GM12878 (cell line): ENCODE measurements at regions not wholly inside any gene's neighbourhood (a gene's known extent, or its start where the extent isn't known, plus 50 kb on each side); places are given as distances from the start of the nearest gene placed in this dataset.

Source experiments
- ATAC-seq: fragments of 200-7000 bp; cut with Tn5 transposase; 3 replicates; pipeline ENCODE4 v1.9.1; 2020; ENCODE audit warnings: mild to moderate bottlenecking, moderate library complexity
- BruUV-seq: library from RNA; stranded (reverse); fragments of 400-500 nt; replicated peaks from 2 replicates; lab custom pipeline; 2021; lab: Mats Ljungman, UMichigan
- CTCF ChIA-PET: fragments of 300-600 bp; sonication (Branson Sonifier 250); formaldehyde crosslinking; extraction: SDS; loops from one replicate; lab custom pipeline; 2021; ENCODE audit warnings: inconsistent platforms; lab: Yijun Ruan, JAX
- POLR2A ChIA-PET: fragments of 350-600 bp; formaldehyde crosslinking; extraction: SDS; loops from one replicate; lab custom pipeline; 2021; ENCODE audit warnings: inconsistent platforms; lab: Charles Lee
- RAD21 ChIA-PET: fragments of 300-600 bp; sonication (Branson Sonifier 250); formaldehyde crosslinking; loops from one replicate; lab custom pipeline; 2023; ENCODE audit warnings: antibody characterized with exemption; ENCODE audit not compliant: unreplicated experiment; lab: Charles Lee
- SMC1A ChIA-PET: fragments of 300-600 bp; sonication (Branson Sonifier 250); formaldehyde crosslinking; loops from one replicate; lab custom pipeline; 2023; ENCODE audit not compliant: unreplicated experiment, uncharacterized antibody; lab: Charles Lee
- DNase-seq: peaks from one replicate; pipeline ENCODE4 v3.0.0-alpha.2; 2011; ENCODE audit warnings: low read depth, low spot score
- FAIRE-seq: peaks from 3 replicates; lab custom pipeline; 2011; peaks lifted over from hg19 to GRCh38; lab: Jason Lieb, UNC
- H2AFZ ChIP-seq: 2 replicates; pipeline ENCODE4 v1.6.0; 2011; ENCODE audit warnings: low read depth, low read length, control low read depth; ENCODE audit not compliant: control insufficient read depth
- H3K27ac ChIP-seq: 2 replicates; pipeline ENCODE4 v1.5.1; 2011; ENCODE audit warnings: control low read depth; ENCODE audit not compliant: control insufficient read depth, insufficient read depth
- H3K27me3 ChIP-seq, 2 experiments: replicated peaks in 1 of 2; 2 replicates each; pipeline versions ENCODE4 v1.6.0 to v1.6.1; 2011; ENCODE audit warnings: low read length in 1 of 2; ENCODE audit not compliant: control insufficient read depth in 2 of 2, insufficient read depth in 2 of 2
- H3K36me3 ChIP-seq, 2 experiments: 2 replicates each; pipeline ENCODE4 v1.5.1; 2011; ENCODE audit warnings: low read length in 1 of 2; ENCODE audit not compliant: control insufficient read depth in 2 of 2, insufficient read depth in 2 of 2
- H3K4me1 ChIP-seq: 2 replicates; pipeline ENCODE4 v1.6.1; 2011; ENCODE audit warnings: mild to moderate bottlenecking, low read length, moderate library complexity, mixed read lengths; ENCODE audit not compliant: control insufficient read depth, insufficient read depth
- H3K4me2 ChIP-seq: 2 replicates; pipeline ENCODE4 v1.6.0; 2011; ENCODE audit warnings: control low read depth; ENCODE audit not compliant: control insufficient read depth, insufficient read depth
- H3K4me3 ChIP-seq: fragments of 200-600 bp; sonication (generic); 2 replicates; pipeline ENCODE4 v1.5.1; 2016
- H3K79me2 ChIP-seq: 2 replicates; pipeline ENCODE4 v1.6.0; 2011; ENCODE audit warnings: low read length; ENCODE audit not compliant: control insufficient read depth, insufficient read depth
- H3K9ac ChIP-seq: 2 replicates; pipeline ENCODE4 v1.8.0; 2011; ENCODE audit warnings: low read length, control low read depth, mixed read lengths; ENCODE audit not compliant: control insufficient read depth, insufficient read depth
- H3K9me3 ChIP-seq: replicated peaks from 3 replicates; pipeline ENCODE4 v1.5.1; 2011; ENCODE audit warnings: mild to moderate bottlenecking, low read length; ENCODE audit not compliant: control insufficient read depth, insufficient read depth
- H4K20me1 ChIP-seq: 2 replicates; pipeline ENCODE4 v1.6.0; 2011; ENCODE audit not compliant: control insufficient read depth, insufficient read depth
- CHD1 ChIP-seq: IDR thresholded peaks from 2 replicates; pipeline ENCODE4 v1.6.1; 2012; ENCODE audit warnings: low read depth, low read length, improper control_type of control experiment
- E2F4 ChIP-seq: IDR thresholded peaks from 2 replicates; pipeline ENCODE4 v1.6.1; 2012; ENCODE audit warnings: low read depth, low read length, improper control_type of control experiment
- ELK1 ChIP-seq: IDR thresholded peaks from 2 replicates; pipeline ENCODE4 v1.6.1; 2012; ENCODE audit warnings: low read depth, low read length, improper control_type of control experiment
- KLF5 ChIP-seq: fragments of 450-650 bp; IDR thresholded peaks from 2 replicates; pipeline ENCODE4 v1.6.1; 2014; ENCODE audit warnings: mild to moderate bottlenecking; ENCODE audit not compliant: partially characterized antibody
- MAX ChIP-seq: IDR thresholded peaks from 2 replicates; pipeline ENCODE4 v1.6.1; 2012; ENCODE audit warnings: low read depth, low read length, improper control_type of control experiment
- MEF2A ChIP-seq: IDR thresholded peaks from 2 replicates; pipeline ENCODE4 v1.6.1; 2011; ENCODE audit warnings: low read depth, mild to moderate bottlenecking, low read length, moderate library complexity; ENCODE audit not compliant: insufficient read depth
- MXI1 ChIP-seq: fragments of 150-350 bp; IDR thresholded peaks from 2 replicates; pipeline ENCODE4 v1.6.1; 2011; ENCODE audit warnings: low read depth, mild to moderate bottlenecking, inconsistent platforms, low read length, improper control_type of control experiment
- NKRF ChIP-seq: fragments of 450-650 bp; conservative IDR thresholded peaks from 2 replicates; pipeline ENCODE4 v1.6.1; 2017; ENCODE audit warnings: mild to moderate bottlenecking, moderate library complexity
- ZBTB40 ChIP-seq: fragments of 450-650 bp; IDR thresholded peaks from 2 replicates; pipeline ENCODE4 v1.6.1; 2016; ENCODE audit warnings: mild to moderate bottlenecking, moderate library complexity, borderline replicate concordance
- WGBS: methylation state at CpG from one replicate; pipeline ENCODE4 v1.1.6; 2016; ENCODE audit warnings: low lambda C conversion rate; ENCODE audit not compliant: insufficient replicate concordance, insufficient coverage; ENCODE audit errors: missing lambda C conversion rate; 5-methylcytosine and 5-hydroxymethylcytosine counted together
- in situ Hi-C: fragments of 300-500 bp; cut with MboI; formaldehyde crosslinking; loops from 9 replicates; pipeline ENCODE4 v1.14.3; 2018; ENCODE audit warnings: mixed read lengths
- intact Hi-C: fragments of 100-400 bp; cut with micrococcal nuclease; formaldehyde crosslinking; loops from one replicate; pipeline ENCODE4 v1.14.2; 2022; ENCODE audit not compliant: unreplicated experiment

GRCh38 chr1:58908561-58909560 lies 125.0 kb upstream of the JUN start (continued):
- TF ChIP-seq ELK1 (no peak), MXI1 (no peak), MEF2A (no peak)
- TF ChIP-seq, all 136 proteins: peak for 0

GRCh38 chr1:58909914-58910681 lies 126.3 kb upstream of the JUN start:
- no TSS peak for BruUV-seq
- Histone ChIP-seq H3K9ac (no peak overlapping the region), H4K20me1 (no peaks in the 10 kb centered on the region), H3K79me2 (no peaks in the 10 kb centered on the region), H3K36me3 (no peaks in the 10 kb centered on the region), H3K27me3 (no peaks in the 10 kb centered on the region), H2AFZ (no peak overlapping the region), H3K27ac (no peak overlapping the region), H3K4me3 (no peak overlapping the region), H3K4me2 (no peak overlapping the region), H3K4me1 (no peaks in the 10 kb centered on the region), H3K9me3 (no peaks in the 10 kb centered on the region; the same call in 2 of the 3 replicates)
- SMC1A ChIA-PET = interaction anchor here (1.1 to 1.7 kb wide), 7 partner anchors 7 to 173 kb away, joined by 3 to 6 read pairs (median 4); partner anchors contain the start of gene JUN
- no peak for ATAC-seq
- intact Hi-C loops = no loop called here
- POLR2A ChIA-PET = interaction anchor here (1.0 kb wide), 1 partner anchor 12 kb away, joined by 3 read pairs; no protein-coding TSS in a partner anchor
- RAD21 ChIA-PET = no interaction called here
- in situ Hi-C loops = no loop called here
- WGBS = 98% methylated on average over 3 of the region's 3 CpGs
- no peak for FAIRE-seq
- CTCF ChIA-PET = interaction anchor here (0.7 to 0.9 kb wide), 3 partner anchors 9 to 893 kb away, joined by 3 read pairs; no protein-coding TSS in a partner anchor
- no peak for DNase-seq
- no peak for TF ChIP-seq MAX
- no peak for TF ChIP-seq KLF5
- TF ChIP-seq NKRF = no peak
- TF ChIP-seq CHD1 = no peak
- no peak for TF ChIP-seq MXI1
- no peak for TF ChIP-seq E2F4
- TF ChIP-seq ZBTB40 = no peak
